HG02852 (cell line): ENCODE measurements at regions not wholly inside any gene's neighbourhood (a gene's known extent, or its start where the extent isn't known, plus 50 kb on each side); places are given as distances from the start of the nearest gene placed in this dataset.

Source experiments
- ATAC-seq: cut with Tn5 transposase; IDR thresholded peaks from one replicate; pipeline ENCODE4 v1.9.1; 2021; ENCODE audit warnings: mild to moderate bottlenecking, moderate library complexity; ENCODE audit not compliant: unreplicated experiment

- ATAC-seq: peak; percentile 87
Measured at GRCh38 chr3:177300039-177300833, 103.0 kb upstream of the TBL1XR1 start.

- peak; percentile 46 for ATAC-seq
Measured at GRCh38 chr3:177300842-177301241, 103.6 kb upstream of the TBL1XR1 start.

GRCh38 chr3:177306252-177306651 is 109.0 kb upstream of the TBL1XR1 start:
- ATAC-seq: no peak

- no peak for ATAC-seq
Measured at GRCh38 chr3:177307391-177307790, 110.1 kb upstream of the TBL1XR1 start.

GRCh38 chr3:177307826-177308225 is 110.5 kb upstream of the TBL1XR1 start:
- ATAC-seq: no peak

- no peak for ATAC-seq
Measured at GRCh38 chr3:177308286-177308685, 111.0 kb upstream of the TBL1XR1 start.

- ATAC-seq: no peak
Measured at GRCh38 chr3:177308911-177309310, 111.6 kb upstream of the TBL1XR1 start.

- no peak for ATAC-seq
Measured at GRCh38 chr3:177312491-177312890, 115.2 kb upstream of the TBL1XR1 start.

- ATAC-seq: peak; percentile 72
Measured at GRCh38 chr3:177314897-177315296, 117.6 kb upstream of the TBL1XR1 start.

- no peak for ATAC-seq
Measured at GRCh38 chr3:177317247-177317646, 120.0 kb upstream of the TBL1XR1 start.

- ATAC-seq: no peak
Measured at GRCh38 chr3:177318559-177318958, 121.3 kb upstream of the TBL1XR1 start.

- peak; percentile 36 for ATAC-seq
Measured at GRCh38 chr3:177320765-177321247, 123.5 kb upstream of the TBL1XR1 start.

GRCh38 chr3:177321819-177322218 is 124.5 kb upstream of the TBL1XR1 start:
- ATAC-seq: no peak

- ATAC-seq: no peak
Measured at GRCh38 chr3:177322881-177323280, 125.6 kb upstream of the TBL1XR1 start.

- ATAC-seq: no peak
Measured at GRCh38 chr3:177329854-177330253, 132.6 kb upstream of the TBL1XR1 start.

- no peak for ATAC-seq
Measured at GRCh38 chr3:177330779-177331178, 133.5 kb upstream of the TBL1XR1 start.

- ATAC-seq: no peak
Measured at GRCh38 chr3:177331203-177331835, 134.0 kb upstream of the TBL1XR1 start.

GRCh38 chr3:177332955-177333354 is 135.7 kb upstream of the TBL1XR1 start:
- ATAC-seq: no peak

- no peak for ATAC-seq
Measured at GRCh38 chr3:177333533-177334520, 136.5 kb upstream of the TBL1XR1 start.

GRCh38 chr3:177334803-177335202 is 137.5 kb upstream of the TBL1XR1 start:
- ATAC-seq: no peak

- no peak for ATAC-seq
Measured at GRCh38 chr3:177335728-177336127, 138.4 kb upstream of the TBL1XR1 start.
